GDM1 (cell line): ENCODE measurements at regions not wholly inside any gene's neighbourhood (a gene's known extent, or its start where the extent isn't known, plus 50 kb on each side); places are given as distances from the start of the nearest gene placed in this dataset.

Experiments
- DNase-seq: peaks from one replicate; lab custom pipeline; 2025; lab: John Stamatoyannopoulos, UW

DNA sequence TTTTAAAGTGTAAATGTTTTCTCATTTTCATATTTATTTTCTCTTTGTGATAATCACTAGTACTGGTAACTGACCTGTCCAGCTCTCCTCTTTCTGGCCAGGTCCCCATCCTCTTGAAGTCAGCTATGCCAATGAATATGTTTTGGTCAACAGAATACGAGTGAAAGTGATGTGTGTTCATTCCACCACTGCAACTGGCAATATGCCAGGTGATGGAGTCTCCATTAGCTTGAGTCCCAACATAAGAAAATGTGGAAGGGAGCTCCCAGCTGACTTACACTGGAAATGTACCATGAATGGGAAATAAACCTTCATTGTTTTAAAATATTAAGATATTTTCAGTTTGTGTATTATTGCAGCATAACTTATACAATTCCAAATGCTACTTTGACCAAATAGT is 75.8 kb downstream of the CCDC34 start:
- DNase-seq: no peak

DNA sequence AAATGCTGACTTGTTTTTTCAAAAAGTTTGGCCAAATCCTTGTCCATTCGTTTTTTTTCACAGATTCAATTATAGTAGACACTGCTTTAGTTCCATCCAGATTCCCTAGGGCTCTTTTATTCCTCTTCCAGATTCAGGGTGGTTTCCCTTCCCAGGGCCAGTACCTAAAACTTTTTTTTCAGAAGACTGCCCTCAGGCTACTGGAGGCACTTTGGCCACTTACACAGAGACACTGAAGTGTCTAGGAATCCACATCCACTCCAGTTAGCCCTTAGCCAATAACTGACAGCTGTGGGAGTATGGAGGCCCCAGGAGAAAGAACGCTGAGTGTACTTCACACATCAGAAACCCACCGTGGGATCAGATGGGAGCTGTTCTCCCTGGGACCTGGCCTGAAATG is 77.3 kb downstream of the CCDC34 start:
- no peak for DNase-seq

DNA sequence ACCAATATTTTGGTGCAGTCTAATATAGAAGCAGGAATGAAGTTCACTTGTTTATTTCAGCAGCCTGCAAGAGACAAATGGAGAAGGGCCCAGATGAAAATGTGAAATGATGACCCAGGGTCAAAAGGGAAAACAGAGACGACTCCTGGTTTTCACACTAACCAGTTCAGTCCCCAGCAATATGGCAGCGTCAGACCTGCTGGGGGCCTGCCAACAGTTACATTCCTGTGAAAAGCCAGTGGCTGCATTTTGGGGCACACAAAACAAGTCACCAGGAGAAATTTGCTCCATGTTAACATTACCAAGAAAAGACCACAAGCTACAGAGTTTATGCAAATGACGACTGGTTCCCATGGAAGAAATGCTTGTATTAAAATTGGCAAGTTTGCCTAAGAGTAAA is 80.2 kb downstream of the CCDC34 start:
- DNase-seq: no peak

DNA sequence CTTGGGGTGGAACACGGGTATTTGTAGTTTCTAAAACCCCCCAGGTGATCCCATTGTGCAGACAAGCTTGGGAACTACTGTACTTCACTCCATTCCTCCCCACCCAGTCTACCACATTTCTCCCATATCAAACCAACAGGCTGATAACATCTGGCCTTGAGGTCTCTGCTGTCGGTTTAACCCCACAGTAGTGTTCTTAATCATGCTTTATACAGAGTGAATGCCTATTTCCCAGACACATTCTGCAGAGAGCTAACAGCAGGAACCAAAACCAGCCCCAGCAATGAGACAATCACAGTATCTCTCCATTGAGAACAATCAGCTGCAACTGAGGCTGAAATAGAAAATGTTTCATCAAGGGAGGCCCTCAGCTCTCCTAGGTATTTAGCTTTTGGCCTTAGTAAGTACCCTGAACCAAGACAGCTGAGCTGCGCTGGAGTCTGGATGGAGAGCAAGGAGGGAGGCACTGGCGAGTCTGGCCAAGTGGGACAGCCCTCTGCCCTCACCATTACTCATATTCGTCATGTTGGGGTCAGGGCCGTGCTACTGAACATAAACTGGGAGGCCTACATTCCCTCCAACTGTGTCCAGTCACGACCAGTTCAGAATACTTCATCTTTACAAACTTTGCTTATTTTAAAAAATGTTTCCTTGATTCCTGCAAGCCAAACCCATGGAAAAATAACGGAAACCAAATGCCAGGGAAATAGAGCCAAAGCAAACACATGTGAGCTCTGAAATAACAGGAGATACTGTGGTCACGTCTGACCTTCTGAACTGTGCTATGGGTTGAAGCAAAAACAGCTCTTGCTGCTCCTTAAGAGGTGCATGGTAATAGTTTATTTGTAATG is 81.0 kb downstream of the CCDC34 start:
- DNase-seq: no peak

DNA sequence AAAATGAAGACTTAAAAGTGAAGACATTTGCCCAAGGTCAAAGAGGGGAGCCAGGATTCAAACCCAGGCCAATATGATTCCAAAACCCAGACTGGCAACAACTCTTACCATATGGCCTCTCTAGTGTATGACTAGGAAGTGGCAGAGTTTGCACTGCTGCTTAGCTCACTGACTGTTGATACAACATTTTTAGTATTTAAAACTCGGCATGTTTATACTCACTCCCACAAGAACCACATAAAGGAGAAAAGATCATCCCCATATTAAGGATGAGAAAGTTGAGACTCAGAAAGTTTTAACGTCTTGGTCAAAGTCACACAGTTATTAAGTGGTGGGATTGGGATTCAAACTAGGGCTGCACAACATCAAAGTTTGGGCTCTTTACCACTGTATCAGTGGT is 81.7 kb downstream of the CCDC34 start:
- DNase-seq: no peak

DNA sequence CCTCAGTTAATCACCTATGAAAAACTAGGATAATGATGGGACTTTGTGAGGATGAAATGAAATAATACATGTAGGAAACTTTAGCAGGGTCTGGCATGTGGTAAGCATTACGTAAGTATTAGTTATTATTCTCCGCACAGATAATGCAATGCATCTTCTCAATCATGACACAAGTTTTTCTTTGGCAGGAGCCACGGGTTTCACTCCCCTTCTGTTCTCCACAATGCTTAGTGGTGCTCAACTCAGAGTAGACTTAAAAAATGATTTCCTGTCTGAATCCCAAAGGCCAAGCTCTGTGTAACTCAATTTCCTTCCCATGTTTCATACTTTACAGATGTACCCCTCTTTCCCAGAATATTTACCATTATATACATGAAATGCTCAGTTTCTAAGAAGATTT is 82.9 kb downstream of the CCDC34 start:
- no peak for DNase-seq

DNA sequence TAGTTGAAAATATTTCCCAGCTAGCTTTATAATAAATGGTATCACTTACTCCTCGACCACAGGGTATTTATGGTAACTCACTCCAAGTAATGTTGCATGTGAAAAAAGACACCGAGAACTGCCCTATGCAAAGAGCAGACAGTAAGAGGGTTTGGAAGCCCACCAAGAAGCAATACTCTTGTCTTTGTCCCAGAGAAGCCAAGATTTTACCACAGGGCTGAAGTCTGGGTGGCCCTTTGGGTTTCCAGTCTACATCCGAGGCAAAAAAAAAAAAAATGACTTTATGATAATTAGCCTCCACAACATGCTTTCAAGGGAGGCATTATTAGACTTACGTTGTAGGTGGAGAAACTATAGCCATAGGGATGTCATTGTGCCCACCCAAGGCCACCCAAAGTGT is 83.6 kb downstream of the CCDC34 start:
- no peak for DNase-seq

DNA sequence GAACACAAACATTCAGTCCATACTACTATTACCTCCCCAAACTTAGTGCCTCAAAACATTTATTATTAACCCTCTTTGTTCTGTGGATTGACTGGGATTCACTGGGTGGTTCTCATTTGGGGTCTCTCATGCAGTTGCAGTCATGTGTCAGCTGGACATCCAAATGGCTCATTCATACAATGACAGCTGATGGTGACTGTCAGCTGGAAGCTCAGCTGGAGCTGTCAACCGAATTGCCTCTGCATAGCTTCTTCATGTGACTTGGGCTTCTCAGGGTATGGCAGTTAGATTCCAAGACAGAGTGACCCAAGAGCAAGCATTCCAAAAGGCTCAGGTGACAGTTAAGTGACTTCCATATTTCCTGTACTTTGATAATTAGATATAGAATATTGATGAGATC is 85.2 kb downstream of the CCDC34 start:
- no peak for DNase-seq

DNA sequence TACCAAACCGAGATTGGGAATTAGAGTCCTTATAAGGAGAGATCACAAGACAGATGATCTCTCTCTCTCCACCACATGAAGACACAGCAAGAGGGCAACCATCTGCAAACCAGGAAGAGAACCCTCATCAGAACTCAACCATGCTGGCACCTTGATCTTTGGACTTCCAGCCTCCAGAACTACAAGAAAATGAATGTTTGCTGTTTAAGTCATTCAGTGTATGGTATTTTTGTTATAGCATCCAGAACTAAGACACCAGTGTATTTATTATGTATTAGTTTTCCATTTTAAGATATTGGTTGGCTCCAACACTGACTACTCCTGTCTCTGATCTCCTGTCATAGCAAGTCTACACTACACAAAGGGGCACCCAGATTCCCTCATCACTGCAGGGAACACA is 86.9 kb downstream of the CCDC34 start:
- DNase-seq: no peak

DNA sequence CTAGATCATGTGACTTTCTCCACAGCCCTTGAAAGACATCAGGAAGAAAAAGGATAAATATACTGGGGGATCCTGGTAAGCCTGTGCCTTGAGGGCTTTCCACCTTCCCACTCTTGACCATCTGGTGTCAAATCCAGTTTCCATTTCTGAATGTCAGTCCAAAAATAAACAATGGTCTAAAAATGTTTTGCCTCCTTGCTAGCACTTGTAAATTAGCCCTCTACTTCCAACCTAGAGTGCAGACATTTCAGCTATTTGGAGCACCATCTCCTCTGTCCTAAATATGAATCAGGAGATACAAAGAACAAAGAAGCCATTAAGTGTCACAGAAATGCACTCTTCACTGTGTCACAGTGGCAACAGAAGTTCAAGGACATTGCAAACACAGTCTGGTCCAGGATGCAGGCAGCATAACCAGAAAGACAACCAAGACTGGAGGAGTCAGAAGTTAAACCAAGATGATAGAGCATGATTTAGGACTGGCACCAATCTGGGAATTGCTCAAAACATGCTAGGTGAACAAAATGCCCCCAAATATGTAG is 88.1 kb downstream of the CCDC34 start:
- DNase-seq: no peak

DNA sequence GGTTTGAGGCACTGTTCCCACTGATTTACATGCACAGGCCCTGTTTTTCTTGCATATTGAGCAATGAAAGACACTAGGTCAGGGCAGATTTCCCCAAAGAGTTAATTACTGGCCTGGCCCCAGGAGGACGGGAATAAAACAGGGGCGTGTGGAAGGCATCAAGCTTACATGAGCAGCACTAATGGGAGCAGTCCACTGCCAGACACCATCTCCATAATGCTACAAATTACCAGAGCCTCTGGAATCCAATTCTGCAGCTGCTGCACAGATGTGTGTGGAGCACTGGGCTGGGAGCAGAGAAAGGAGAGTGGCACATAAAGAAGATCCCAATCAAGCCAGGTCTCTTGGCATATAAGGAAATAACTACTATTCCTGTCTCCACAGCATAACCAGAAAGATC is 96.9 kb downstream of the CCDC34 start:
- no peak for DNase-seq

DNA sequence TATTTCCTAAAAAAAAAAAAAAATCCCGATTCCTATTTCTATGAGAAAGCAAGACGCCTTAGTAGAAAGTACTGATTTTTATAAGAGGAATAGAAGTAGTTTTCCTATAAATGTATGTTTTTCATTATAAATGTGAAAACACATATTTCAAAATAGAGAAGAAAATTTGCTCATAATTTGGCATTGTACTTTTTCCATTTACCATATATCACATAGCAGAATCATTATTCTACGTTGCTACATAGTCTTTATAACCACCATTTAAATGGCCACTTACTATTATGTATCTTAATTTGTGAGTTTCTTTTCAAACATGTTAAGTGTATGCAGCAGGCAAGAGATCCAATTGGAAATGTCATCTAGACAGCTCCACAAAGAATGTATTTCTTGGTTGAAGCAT is 99.0 kb downstream of the CCDC34 start:
- no peak for DNase-seq

DNA sequence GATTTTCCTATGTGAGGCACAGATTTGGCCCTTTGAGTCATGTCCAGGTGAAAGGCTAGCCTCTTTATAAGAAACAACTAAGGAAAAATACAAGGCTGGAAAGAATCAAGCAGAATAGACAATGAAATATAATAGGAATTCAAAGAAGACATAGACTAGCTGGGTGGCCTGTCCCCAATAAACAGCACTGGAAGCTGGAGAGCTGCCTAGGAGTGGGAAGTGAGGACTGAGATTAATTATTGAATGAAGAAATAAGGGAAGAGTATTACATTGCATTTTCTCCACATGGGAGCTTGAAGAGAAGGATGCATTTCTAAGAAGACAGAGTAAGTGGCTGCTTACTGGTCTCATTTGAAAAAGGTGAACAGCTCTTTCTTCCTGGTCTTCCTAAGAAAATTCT is 100.0 kb downstream of the CCDC34 start:
- DNase-seq: no peak

DNA sequence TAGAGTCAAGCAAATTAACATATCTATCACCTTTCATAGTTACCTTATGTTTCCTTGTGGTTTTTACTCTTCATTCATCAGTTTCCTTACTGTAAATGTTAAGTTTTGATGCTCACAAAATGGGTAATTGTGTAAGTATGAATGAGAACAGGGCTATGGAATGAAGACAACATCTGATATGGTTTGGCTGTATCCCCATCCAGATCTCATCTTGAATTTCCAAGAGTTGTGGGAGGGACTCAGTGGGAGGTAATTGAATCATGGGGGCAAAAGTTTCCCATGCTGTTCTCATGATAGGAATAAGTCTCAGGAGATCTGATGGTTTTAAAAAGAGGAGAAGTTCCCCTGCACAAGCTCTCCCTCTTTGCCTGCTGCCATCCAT is 107.6 kb downstream of the CCDC34 start:
- DNase-seq: no peak

DNA sequence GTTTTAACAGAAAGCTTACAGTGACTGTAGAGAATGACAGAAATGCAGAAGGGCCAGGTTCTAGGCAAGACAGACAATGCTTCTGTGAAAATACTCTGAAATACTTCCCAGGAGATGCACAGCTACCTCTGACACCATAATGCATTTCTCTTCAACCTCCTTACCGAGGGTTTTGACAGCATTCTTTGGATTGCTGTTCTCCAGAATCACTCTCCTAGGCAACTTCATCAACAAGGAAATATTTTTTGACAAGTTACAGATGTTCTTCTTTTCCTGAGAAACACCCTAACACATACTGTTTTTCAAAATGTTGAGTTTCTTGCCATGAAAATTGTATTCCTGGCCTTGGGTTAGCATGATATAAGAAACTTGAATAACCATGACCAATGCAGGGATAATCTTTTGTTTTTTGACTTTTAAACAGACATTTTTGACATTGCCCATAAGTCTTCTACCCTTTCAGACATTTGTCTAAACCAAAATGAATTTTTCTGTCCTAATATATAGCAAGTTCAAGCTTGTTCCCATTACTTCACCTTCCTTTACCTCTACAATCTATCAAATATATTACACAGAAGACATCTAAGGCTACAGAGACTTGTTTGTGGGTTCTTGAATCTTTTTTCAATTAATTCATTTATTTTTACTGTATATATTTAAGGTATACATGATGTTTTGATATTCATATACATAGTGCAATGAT is 108.1 kb downstream of the CCDC34 start:
- no peak for DNase-seq

DNA sequence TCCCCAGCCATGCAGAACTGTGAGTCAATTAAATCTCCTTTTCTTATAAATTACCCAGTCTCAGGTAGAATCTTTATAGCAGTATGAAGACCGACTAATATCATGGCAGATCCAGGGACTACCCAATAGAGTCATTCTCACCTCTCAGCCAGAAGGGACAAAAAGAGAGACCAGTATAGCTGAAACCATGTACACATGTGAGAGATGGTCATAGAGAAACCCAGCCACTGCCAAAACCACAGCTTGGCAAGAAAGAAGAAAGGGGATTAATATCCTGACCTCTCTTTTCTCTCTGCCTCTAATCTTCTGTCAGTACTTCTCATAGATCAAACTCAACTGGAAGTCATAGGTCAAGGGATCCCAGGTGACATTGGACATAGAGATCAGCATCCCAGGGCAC is 109.8 kb downstream of the CCDC34 start:
- DNase-seq: no peak

DNA sequence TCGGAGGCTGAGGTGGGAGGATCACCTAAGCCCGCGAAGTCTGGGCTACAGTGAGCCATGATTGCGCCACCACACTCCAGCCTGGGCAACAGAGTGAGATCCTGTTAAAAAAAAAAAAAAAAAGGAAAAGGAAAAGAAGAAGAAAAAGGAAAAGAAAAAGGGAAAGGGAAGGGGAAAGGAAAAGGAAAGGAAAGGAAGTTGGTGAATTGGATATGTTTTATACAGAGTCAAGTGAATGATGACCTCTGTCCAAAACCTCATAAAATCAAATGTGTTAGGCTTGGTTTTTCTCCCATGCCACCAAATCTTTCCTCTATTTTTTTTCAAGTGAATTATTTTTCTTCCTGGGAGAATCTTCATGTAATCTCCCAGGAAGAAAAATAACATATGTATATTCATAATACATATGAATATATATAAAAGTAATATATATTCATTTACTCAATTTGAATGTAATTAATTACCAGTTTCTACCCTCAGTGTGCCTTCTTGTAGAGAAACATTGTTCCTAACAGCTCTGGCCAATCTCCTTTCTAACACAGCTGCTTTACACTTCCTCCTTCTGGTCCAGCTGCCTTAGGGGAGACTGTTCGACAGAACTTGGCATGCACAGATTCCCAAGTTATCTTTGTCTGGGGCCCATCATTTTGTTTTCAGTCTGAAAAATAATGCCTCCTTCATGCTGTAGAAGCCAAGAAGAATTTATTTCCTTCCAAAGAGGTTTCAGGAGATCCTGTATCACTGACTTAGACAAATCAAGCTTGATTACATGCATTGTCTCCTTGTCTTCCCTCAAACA is 111.9 kb downstream of the CCDC34 start:
- no peak for DNase-seq

DNA sequence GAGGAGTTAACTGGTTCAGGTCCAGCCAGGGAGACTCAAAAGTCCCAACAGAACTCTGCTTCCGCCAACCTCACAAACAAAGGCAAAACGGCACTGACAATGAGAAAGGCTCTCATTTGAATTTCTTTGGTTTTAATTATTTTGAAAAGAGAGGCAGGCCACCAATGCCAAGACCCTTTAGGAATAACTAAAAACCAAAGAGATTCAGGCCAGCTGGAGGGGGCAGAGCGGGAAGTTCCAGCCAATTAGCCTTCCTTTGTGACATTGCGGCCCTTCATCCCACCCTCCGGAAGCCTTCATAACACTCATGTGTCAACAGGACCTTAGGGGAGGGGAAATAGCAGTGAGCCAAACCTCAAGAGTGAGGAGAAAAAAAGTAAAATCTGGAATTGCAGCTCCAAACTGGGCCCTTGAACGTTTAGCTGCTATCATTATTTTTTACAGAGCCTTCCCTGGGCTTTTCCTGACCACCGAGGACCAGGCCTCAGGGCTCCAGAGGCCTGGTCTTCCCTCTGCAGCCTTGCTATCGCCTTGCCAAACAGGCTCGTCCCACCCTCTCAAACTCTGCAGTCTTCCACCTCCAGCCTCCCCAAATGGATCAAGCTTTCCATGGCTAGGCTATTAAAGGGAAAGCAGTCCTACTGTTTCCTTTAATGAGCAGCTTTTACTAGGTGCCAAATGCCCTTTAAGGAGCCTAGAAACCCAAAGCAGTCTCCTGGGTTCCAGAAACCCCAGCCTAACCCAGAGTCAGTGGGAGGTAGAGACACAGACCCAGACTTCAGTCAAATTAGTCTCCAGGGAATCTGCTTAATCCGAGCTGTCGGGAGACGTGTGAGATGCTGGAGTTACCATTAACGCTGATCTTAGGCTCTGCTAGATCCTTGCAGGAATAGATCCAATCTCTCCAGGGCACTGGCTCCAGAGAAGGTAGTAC is 114.2 kb downstream of the CCDC34 start:
- no peak for DNase-seq

DNA sequence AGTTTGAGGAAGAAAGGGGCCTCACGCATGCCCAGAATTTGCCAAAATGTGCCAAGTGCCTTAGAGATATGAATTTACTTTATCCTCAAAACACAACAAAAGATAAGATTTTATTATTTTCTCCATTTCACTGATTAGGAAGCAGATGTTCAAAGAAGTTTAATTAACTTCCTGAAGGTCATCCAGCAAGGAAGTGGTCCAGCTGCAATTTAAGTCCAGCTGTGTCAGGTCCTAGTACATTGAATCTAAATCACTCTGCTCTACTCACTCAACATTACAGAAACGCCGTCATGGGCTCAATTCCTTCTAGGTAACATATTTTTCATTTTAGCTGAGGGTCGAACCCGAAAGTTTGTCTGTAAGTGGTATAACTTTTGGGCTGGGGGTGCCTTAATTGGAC is 115.4 kb downstream of the CCDC34 start:
- DNase-seq: no peak

DNA sequence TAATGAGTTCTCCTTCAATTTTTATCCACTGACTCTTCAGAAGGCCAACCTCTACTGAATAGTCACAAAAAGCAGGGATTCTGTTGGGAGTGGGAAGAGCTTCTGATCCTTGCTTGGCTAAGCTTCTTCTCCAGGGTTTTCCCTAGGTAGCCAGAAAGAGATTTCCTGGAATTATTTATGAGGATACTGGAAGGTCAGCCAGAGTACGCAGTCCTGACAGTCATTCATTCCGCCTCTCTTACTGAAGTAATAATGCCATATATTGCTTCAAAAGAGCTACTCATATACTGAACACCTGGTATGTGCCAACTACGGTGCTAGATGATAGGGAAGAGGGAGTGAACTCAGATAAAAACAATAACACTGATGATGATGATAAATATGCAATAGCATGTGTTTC is 116.1 kb downstream of the CCDC34 start:
- no peak for DNase-seq

DNA sequence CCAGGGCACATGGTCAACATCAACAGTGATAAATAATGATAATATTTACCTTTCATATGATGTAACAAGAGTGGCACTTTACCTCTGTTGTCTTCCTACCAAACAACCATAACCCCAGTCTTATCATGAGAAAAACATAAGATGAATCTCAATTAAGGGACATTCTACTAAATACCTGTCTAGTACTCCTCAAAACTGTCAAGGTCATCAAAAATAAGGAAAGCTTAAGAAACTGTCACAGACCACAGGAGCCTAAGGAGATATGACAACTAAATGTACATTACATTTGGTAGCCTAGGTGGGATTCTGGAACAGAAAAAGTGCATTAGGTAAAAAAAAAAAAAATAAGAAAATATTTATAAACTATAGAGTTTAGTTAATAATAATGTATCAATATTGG is 118.1 kb downstream of the CCDC34 start:
- DNase-seq: no peak

DNA sequence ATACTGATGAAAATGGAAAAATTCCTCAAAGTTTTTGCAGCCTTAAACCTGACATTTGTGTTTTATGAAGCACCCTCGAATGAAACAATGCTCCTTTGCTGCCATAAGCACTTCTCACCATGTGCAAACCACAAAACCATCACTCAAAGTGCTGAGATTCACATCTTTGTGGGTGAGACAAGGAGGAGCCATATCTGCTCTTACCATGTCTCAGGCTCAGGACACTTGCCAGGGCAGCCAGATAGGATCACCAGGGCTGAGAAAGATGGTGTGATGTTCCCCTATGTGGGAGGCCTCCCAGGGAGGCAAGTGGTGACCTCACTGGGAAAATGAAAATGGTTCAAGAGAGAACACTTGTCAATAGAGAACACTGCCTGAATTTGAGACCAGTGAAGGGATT is 120.4 kb downstream of the CCDC34 start:
- no peak for DNase-seq
